PFSK-1 (cell line): ENCODE measurements at regions not wholly inside any gene's neighbourhood (a gene's known extent, or its start where the extent isn't known, plus 50 kb on each side); places are given as distances from the start of the nearest gene placed in this dataset.

ENCODE experiments used
- FOXP2 ChIP-seq: optimal IDR thresholded peaks from 2 replicates; pipeline ENCODE3; 2011; ENCODE audit warnings: borderline replicate concordance, control low read depth, inconsistent platforms; ENCODE audit not compliant: insufficient read depth; ENCODE audit errors: extremely low read length, extremely low read depth
- POLR2AphosphoS5 ChIP-seq: IDR thresholded peaks from 2 replicates; pipeline ENCODE4 v1.6.1; 2012; ENCODE audit warnings: low read depth, mild to moderate bottlenecking, control low read depth, low read length, moderate library complexity
- REST ChIP-seq, 2 experiments: IDR thresholded peaks; 2 replicates each; pipeline versions ENCODE4 v1.6.1 to v1.8.0; 2011 to 2012; ENCODE audit warnings: low read depth in 2 of 2, low read length in 2 of 2, control low read depth in 1 of 2, inconsistent platforms in 1 of 2, mild to moderate bottlenecking in 1 of 2, moderate library complexity in 1 of 2; ENCODE audit not compliant: insufficient read depth in 1 of 2
- SIN3A ChIP-seq: IDR thresholded peaks from 2 replicates; pipeline ENCODE4 v1.6.1; 2012; ENCODE audit warnings: mild to moderate bottlenecking, low read length, moderate library complexity, borderline replicate concordance; ENCODE audit not compliant: insufficient read depth
- TAF1 ChIP-seq: IDR thresholded peaks from 2 replicates; pipeline ENCODE4 v1.6.1; 2012; ENCODE audit warnings: low read length, control low read depth, borderline replicate concordance; ENCODE audit not compliant: insufficient read depth

GRCh38 chr4:27191592-27191991 is 331.0 kb downstream of the STIM2 start:
- TF ChIP-seq SIN3A = no peak
- no peak for TF ChIP-seq FOXP2
- TF ChIP-seq REST (IDR thresholded peaks at IDR 0.05; ENCODE audit: insufficient read depth in 1 of 2, low read depth in 2 of 2, low read length in 2 of 2) = no peak
- TF ChIP-seq TAF1 = no peak
- TF ChIP-seq POLR2AphosphoS5 = no peak

- TF ChIP-seq REST (IDR thresholded peaks at IDR 0.05; ENCODE audit: insufficient read depth in 1 of 2, low read depth in 2 of 2, low read length in 2 of 2) (no peak), FOXP2 (no peak), TAF1 (no peak), SIN3A (no peak), POLR2AphosphoS5 (no peak)
These were observed 334.0 kb downstream of the STIM2 start for GRCh38 chr4:27194599-27195176.

- TF ChIP-seq FOXP2 (no peak), REST (IDR thresholded peaks at IDR 0.05; ENCODE audit: insufficient read depth in 1 of 2, low read depth in 2 of 2, low read length in 2 of 2) (no peak), TAF1 (no peak), SIN3A (no peak), POLR2AphosphoS5 (no peak)
These were observed 337.6 kb downstream of the STIM2 start for GRCh38 chr4:27198246-27198645.

- TF ChIP-seq FOXP2 = no peak
- no peak for TF ChIP-seq POLR2AphosphoS5
These were observed 338.3 kb downstream of the STIM2 start for GRCh38 chr4:27198971-27199370.

GRCh38 chr4:27206009-27206408 is 345.4 kb downstream of the STIM2 start:
- TF ChIP-seq FOXP2 (no peak), TAF1 (no peak), SIN3A (no peak), REST (IDR thresholded peaks at IDR 0.05; ENCODE audit: insufficient read depth in 1 of 2, low read depth in 2 of 2, low read length in 2 of 2) (no peak), POLR2AphosphoS5 (no peak)

- TF ChIP-seq POLR2AphosphoS5 (no peak), REST (IDR thresholded peaks at IDR 0.05; ENCODE audit: insufficient read depth in 1 of 2, low read depth in 2 of 2, low read length in 2 of 2) (no peak), TAF1 (no peak), FOXP2 (no peak), SIN3A (no peak)
These were observed 350.3 kb downstream of the STIM2 start for GRCh38 chr4:27210956-27211355.
